GM18951 (cell line): ENCODE measurements at regions not wholly inside any gene's neighbourhood (a gene's known extent, or its start where the extent isn't known, plus 50 kb on each side); places are given as distances from the start of the nearest gene placed in this dataset.

Source experiments
- POLR2A ChIP-seq: IDR thresholded peaks from 4 replicates; pipeline ENCODE4 v1.6.1; 2011; ENCODE audit warnings: mild to moderate bottlenecking; ENCODE audit not compliant: insufficient read length, insufficient read depth; ENCODE audit errors: extremely low read depth
- in situ Hi-C: fragments of 300-500 bp; cut with MboI; formaldehyde crosslinking; loops from one replicate; pipeline ENCODE4 v1.12.0; 2022; ENCODE audit warnings: low sequenced_read_pairs, mixed read lengths, inconsistent platforms; ENCODE audit not compliant: unreplicated experiment

- no peak for TF ChIP-seq POLR2A
- in situ Hi-C loops: no loop called here
These were observed 51.9 kb upstream of the CDIN1 start for GRCh38 chr15:36527235-36528162.

- in situ Hi-C loops: no loop called here
- TF ChIP-seq POLR2A: no peak
These were observed 50.0 kb upstream of the CDIN1 start for GRCh38 chr15:36529296-36530011.
